ENCODE measurements at regions not wholly inside any gene's neighbourhood (a gene's known extent, or its start where the extent isn't known, plus 50 kb on each side); places are given as distances from the start of the nearest gene placed in this dataset.

DNA sequence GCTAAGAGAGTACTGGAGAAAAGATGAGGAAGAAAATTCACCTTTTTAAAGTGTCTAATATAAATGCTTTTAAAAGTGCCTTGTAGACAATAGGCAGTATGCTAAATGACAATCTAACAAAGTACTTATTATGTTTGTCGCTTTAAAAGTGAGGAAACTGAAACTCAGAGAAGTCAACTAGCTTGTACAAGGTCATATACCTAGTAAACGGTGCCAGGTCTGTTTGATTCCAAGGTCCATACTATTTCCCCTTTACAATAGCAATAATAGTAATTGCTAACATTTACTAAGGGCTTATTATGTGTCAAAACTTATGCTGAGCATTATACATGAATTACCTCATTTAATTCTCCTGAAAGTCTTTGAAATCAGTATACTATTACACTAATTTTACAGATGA is 328.6 kb upstream of the SLC24A2 start:
- Mint-ChIP-seq H3K4me3 (ENCODE audit: unreplicated experiment) (no peak overlapping the region), H3K4me1 (ENCODE audit: low read depth, unreplicated experiment) (no peaks in the 10 kb centered on the region), H3K36me3 (ENCODE audit: low read depth, unreplicated experiment) (no peaks in the 10 kb centered on the region), H3K9me3 (ENCODE audit: unreplicated experiment) (peaks cover 1% of the 10 kb centered on the region), H3K27me3 (ENCODE audit: low read depth, unreplicated experiment) (no peaks in the 10 kb centered on the region), H3K27ac (ENCODE audit: unreplicated experiment) (no peak overlapping the region)
- H3K9me3 ChIP-seq (ENCODE audit: insufficient read depth, low read depth, low read length): peaks cover 3% of the 10 kb centered on the region
- H3K9ac ChIP-seq (ENCODE audit: low read length): no peak overlapping the region
- no peaks in the 10 kb centered on the region for H3K27me3 ChIP-seq (ENCODE audit: insufficient read depth, low read length)
- DNase-seq (ENCODE audit: low read depth): no peak
- TF ChIP-seq, protein P1, sequence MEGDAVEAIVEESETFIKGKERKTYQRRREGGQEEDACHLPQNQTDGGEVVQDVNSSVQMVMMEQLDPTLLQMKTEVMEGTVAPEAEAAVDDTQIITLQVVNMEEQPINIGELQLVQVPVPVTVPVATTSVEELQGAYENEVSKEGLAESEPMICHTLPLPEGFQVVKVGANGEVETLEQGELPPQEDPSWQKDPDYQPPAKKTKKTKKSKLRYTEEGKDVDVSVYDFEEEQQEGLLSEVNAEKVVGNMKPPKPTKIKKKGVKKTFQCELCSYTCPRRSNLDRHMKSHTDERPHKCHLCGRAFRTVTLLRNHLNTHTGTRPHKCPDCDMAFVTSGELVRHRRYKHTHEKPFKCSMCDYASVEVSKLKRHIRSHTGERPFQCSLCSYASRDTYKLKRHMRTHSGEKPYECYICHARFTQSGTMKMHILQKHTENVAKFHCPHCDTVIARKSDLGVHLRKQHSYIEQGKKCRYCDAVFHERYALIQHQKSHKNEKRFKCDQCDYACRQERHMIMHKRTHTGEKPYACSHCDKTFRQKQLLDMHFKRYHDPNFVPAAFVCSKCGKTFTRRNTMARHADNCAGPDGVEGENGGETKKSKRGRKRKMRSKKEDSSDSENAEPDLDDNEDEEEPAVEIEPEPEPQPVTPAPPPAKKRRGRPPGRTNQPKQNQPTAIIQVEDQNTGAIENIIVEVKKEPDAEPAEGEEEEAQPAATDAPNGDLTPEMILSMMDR (IDR thresholded peaks at IDR 0.05; ENCODE audit: insufficient read depth, low read depth, low read length): no peak
- no peak for TF ChIP-seq EZH2 (IDR thresholded peaks at IDR 0.05; ENCODE audit: insufficient read depth, low read length)
- H3K4me3 ChIP-seq (ENCODE audit: insufficient read depth, low read depth, low read length): no peak overlapping the region
- FAIRE-seq: no peak
- H3K27ac ChIP-seq (ENCODE audit: low read depth, low read length): no peak overlapping the region
- H3K79me2 ChIP-seq (ENCODE audit: insufficient read depth, low read length): no peaks in the 10 kb centered on the region
- H3K4me2 ChIP-seq (ENCODE audit: low read length): no peak overlapping the region
- H3K36me3 ChIP-seq (ENCODE audit: insufficient read depth, low read length): no peaks in the 10 kb centered on the region
- no peaks in the 10 kb centered on the region for H3K4me1 ChIP-seq (ENCODE audit: insufficient read depth, low read length)
- no peaks in the 10 kb centered on the region for H4K20me1 ChIP-seq (ENCODE audit: insufficient read depth, low read length)
- no peak overlapping the region for H2AFZ ChIP-seq (ENCODE audit: low read depth, low read length)

DNA sequence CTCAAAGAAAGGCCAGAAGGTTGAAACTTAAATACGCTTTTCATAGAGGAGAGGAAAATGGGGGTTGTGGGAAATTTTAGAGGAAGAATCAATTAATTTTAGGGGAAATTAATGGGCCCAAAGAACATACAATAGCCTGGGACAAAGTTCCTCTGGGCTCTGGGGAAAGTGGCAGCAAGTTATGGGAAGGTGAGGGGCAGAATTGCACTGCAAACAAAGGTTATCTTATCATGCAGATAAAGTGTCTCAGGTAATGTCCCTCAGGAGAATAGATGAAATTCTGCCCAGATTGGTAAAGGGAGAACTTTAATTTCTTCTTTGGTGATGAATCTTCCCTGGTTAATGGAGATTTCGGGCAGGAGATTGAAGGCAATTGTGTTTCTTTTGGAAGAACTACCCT is 326.1 kb upstream of the SLC24A2 start:
- Histone ChIP-seq H3K36me3 (ENCODE audit: insufficient read depth, low read length) (no peaks in the 10 kb centered on the region), H3K4me2 (ENCODE audit: low read length) (no peak overlapping the region), H4K20me1 (ENCODE audit: insufficient read depth, low read length) (no peaks in the 10 kb centered on the region), H2AFZ (ENCODE audit: low read depth, low read length) (no peak overlapping the region), H3K79me2 (ENCODE audit: insufficient read depth, low read length) (no peaks in the 10 kb centered on the region), H3K27ac (ENCODE audit: low read depth, low read length) (no peak overlapping the region), H3K27me3 (ENCODE audit: insufficient read depth, low read length) (no peaks in the 10 kb centered on the region), H3K9ac (ENCODE audit: low read length) (no peak overlapping the region), H3K4me3 (ENCODE audit: insufficient read depth, low read depth, low read length) (no peak overlapping the region), H3K9me3 (ENCODE audit: insufficient read depth, low read depth, low read length) (peaks cover 3% of the 10 kb centered on the region), H3K4me1 (ENCODE audit: insufficient read depth, low read length) (no peaks in the 10 kb centered on the region)
- Mint-ChIP-seq H3K4me1 (ENCODE audit: low read depth, unreplicated experiment) (no peaks in the 10 kb centered on the region), H3K4me3 (ENCODE audit: unreplicated experiment) (no peak overlapping the region), H3K27me3 (ENCODE audit: low read depth, unreplicated experiment) (no peaks in the 10 kb centered on the region), H3K9me3 (ENCODE audit: unreplicated experiment) (peaks cover 1% of the 10 kb centered on the region), H3K36me3 (ENCODE audit: low read depth, unreplicated experiment) (no peaks in the 10 kb centered on the region), H3K27ac (ENCODE audit: unreplicated experiment) (no peak overlapping the region)
- no peak for FAIRE-seq
- no peak for DNase-seq (ENCODE audit: low read depth)
- no peak for TF ChIP-seq EZH2 (IDR thresholded peaks at IDR 0.05; ENCODE audit: insufficient read depth, low read length)
- TF ChIP-seq, protein P1 (IDR thresholded peaks at IDR 0.05; ENCODE audit: insufficient read depth, low read depth, low read length): no peak

DNA sequence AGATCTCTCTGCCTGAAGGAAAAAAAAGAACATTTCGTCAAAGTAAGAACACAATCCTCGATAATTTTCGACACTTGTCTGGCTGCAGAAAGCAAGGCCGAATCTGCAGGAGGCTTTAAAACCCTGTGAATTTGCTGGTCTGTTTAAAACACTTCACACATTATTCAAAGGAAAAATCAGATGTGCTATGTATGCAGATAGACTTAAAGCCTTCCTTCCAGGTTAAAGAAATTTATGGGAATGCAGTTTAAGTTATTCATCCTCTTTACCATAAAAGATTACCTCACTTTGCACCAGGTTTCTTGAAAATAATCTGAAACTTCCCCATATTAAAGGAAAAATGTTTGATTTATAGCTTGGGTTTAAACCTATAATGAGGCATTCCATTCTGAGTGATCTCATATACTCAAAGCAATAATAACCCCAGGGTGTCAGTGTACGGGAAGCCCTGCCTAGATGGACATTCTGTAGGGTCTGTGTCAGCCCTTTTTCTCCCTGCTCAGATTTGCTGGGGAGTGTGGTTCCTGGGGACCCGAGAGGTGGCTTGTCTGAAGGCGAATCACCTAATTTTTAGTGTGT is 323.5 kb upstream of the SLC24A2 start:
- Histone ChIP-seq H3K4me3 (ENCODE audit: insufficient read depth, low read depth, low read length) (no peak overlapping the region), H3K4me1 (ENCODE audit: insufficient read depth, low read length) (no peaks in the 10 kb centered on the region), H3K79me2 (ENCODE audit: insufficient read depth, low read length) (no peaks in the 10 kb centered on the region), H3K27me3 (ENCODE audit: insufficient read depth, low read length) (no peaks in the 10 kb centered on the region), H3K27ac (ENCODE audit: low read depth, low read length) (no peak overlapping the region), H4K20me1 (ENCODE audit: insufficient read depth, low read length) (no peaks in the 10 kb centered on the region), H3K9me3 (ENCODE audit: insufficient read depth, low read depth, low read length) (peaks cover 3% of the 10 kb centered on the region), H2AFZ (ENCODE audit: low read depth, low read length) (no peak overlapping the region), H3K9ac (ENCODE audit: low read length) (no peak overlapping the region), H3K36me3 (ENCODE audit: insufficient read depth, low read length) (no peaks in the 10 kb centered on the region), H3K4me2 (ENCODE audit: low read length) (no peak overlapping the region)
- Mint-ChIP-seq H3K4me3 (ENCODE audit: unreplicated experiment) (no peak overlapping the region), H3K27ac (ENCODE audit: unreplicated experiment) (no peak overlapping the region), H3K9me3 (ENCODE audit: unreplicated experiment) (peaks cover 1% of the 10 kb centered on the region), H3K36me3 (ENCODE audit: low read depth, unreplicated experiment) (no peaks in the 10 kb centered on the region), H3K4me1 (ENCODE audit: low read depth, unreplicated experiment) (no peaks in the 10 kb centered on the region), H3K27me3 (ENCODE audit: low read depth, unreplicated experiment) (no peaks in the 10 kb centered on the region)
- FAIRE-seq (no peak), DNase-seq (ENCODE audit: low read depth) (no peak)
- TF ChIP-seq, protein P1 (IDR thresholded peaks at IDR 0.05; ENCODE audit: insufficient read depth, low read depth, low read length): no peak
- no peak for TF ChIP-seq EZH2 (IDR thresholded peaks at IDR 0.05; ENCODE audit: insufficient read depth, low read length)

Data from astrocyte (in vitro differentiated cells and primary cell).